ENCODE measurements at regions not wholly inside any gene's neighbourhood (a gene's known extent, or its start where the extent isn't known, plus 50 kb on each side); places are given as distances from the start of the nearest gene placed in this dataset.
"Not testable (repeated sequence)": the region's sequence is repeated elsewhere in the genome, so short reads cannot be mapped to it uniquely, and the experiment has no call there.

- DNase-seq: no peak
These were observed 72.2 kb upstream of the EEF1E1 start for GRCh38 chr6:8174571-8174970.

- no peak for DNase-seq
These were observed 70.2 kb upstream of the EEF1E1 start for GRCh38 chr6:8172530-8172929.

- no peak for DNase-seq
These were observed 68.4 kb upstream of the EEF1E1 start for GRCh38 chr6:8170754-8171153.

GRCh38 chr6:8170245-8170644, 67.9 kb upstream of the EEF1E1 start:
- DNase-seq: no peak

GRCh38 chr6:8166156-8166555, 63.8 kb upstream of the EEF1E1 start:
- DNase-seq: no peak

GRCh38 chr6:8165008-8165407, 62.7 kb upstream of the EEF1E1 start:
- DNase-seq: not testable (repeated sequence)

GRCh38 chr6:8164281-8164680, 61.9 kb upstream of the EEF1E1 start:
- not testable (repeated sequence) for DNase-seq

- no peak for DNase-seq
These were observed 57.6 kb upstream of the EEF1E1 start for GRCh38 chr6:8159966-8160365.

GRCh38 chr6:8157839-8158238, 55.5 kb upstream of the EEF1E1 start:
- DNase-seq: no peak

GRCh38 chr6:8155259-8156012, 53.1 kb upstream of the EEF1E1 start:
- no peak for DNase-seq
